Neural cell (in vitro differentiated cells): ENCODE measurements at regions not wholly inside any gene's neighbourhood (a gene's known extent, or its start where the extent isn't known, plus 50 kb on each side); places are given as distances from the start of the nearest gene placed in this dataset.

ENCODE experiments used
- H2AFZ ChIP-seq: fragments of 200-600, 300-800 bp; sonication (generic), shearing (Covaris generic); 2 replicates; pipeline ENCODE4 v1.6.0; 2014; ENCODE audit warnings: low read depth, mild to moderate bottlenecking, antibody characterized with exemption, low read length, moderate library complexity
- H3F3A ChIP-seq: fragments of 200-600 bp; shearing (Covaris generic); 2 replicates; pipeline ENCODE4 v1.6.1; 2016; ENCODE audit warnings: mild to moderate bottlenecking, moderate library complexity, mixed read lengths, antibody characterized with exemption, low read length; ENCODE audit not compliant: insufficient read depth, poor library complexity, severe bottlenecking
- H3K27ac ChIP-seq: fragments of 200-600, 300-800 bp; sonication (generic), shearing (Covaris generic); 2 replicates; pipeline ENCODE4 v1.5.1; 2014; ENCODE audit warnings: mild to moderate bottlenecking, low read length, moderate library complexity
- H3K27me3 ChIP-seq: fragments of 300-800, 200-600 bp; sonication (generic), shearing (Covaris generic); 2 replicates; pipeline ENCODE4 v1.6.0; 2014; ENCODE audit warnings: mild to moderate bottlenecking, low read depth, low read length, moderate library complexity; ENCODE audit not compliant: insufficient read depth
- H3K36me3 ChIP-seq: fragments of 300-800, 200-600 bp; sonication (generic), shearing (Covaris generic); 2 replicates; pipeline ENCODE4 v1.5.1; 2014; ENCODE audit warnings: mild to moderate bottlenecking, antibody characterized with exemption, low read length, moderate library complexity; ENCODE audit not compliant: insufficient read depth
- H3K4me2 ChIP-seq: fragments of 300-800, 200-600 bp; sonication (generic), shearing (Covaris generic); 2 replicates; pipeline ENCODE4 v1.6.0; 2014; ENCODE audit warnings: mild to moderate bottlenecking, low read length
- H3K4me3 ChIP-seq: fragments of 300-800, 200-600 bp; sonication (generic), shearing (Covaris generic); 2 replicates; pipeline ENCODE4 v1.5.1; 2014; ENCODE audit warnings: mild to moderate bottlenecking, low read length, moderate library complexity
- H3K79me2 ChIP-seq: fragments of 200-600 bp; shearing (Covaris generic); replicated peaks from 2 replicates; pipeline ENCODE4 v1.6.0; 2014; ENCODE audit warnings: mild to moderate bottlenecking, low read length, moderate library complexity; ENCODE audit not compliant: insufficient read depth
- H3K9ac ChIP-seq: fragments of 300-800, 200-600 bp; sonication (generic), shearing (Covaris generic); 2 replicates; pipeline ENCODE4 v1.6.1; 2016; ENCODE audit warnings: mild to moderate bottlenecking, low read length, mixed read lengths
- H3K9me2 ChIP-seq: fragments of 200-600 bp; shearing (Covaris generic); 2 replicates; pipeline ENCODE4 v1.6.1; 2016; ENCODE audit warnings: mild to moderate bottlenecking, low read length, mixed read lengths; ENCODE audit not compliant: insufficient read depth
- H3K9me3 ChIP-seq: fragments of 200-600, 300-800 bp; sonication (generic), shearing (Covaris generic); 2 replicates; pipeline ENCODE4 v1.6.1; 2016; ENCODE audit warnings: mild to moderate bottlenecking, mixed run types, low read length, moderate library complexity, mixed read lengths
- H4K20me1 ChIP-seq: fragments of 200-600 bp; shearing (Covaris generic); 2 replicates; pipeline ENCODE4 v1.6.1; 2016; ENCODE audit warnings: mild to moderate bottlenecking, mixed run types; ENCODE audit not compliant: insufficient read depth
- CTCF ChIP-seq: fragments of 450-650 bp; IDR thresholded peaks from 2 replicates; pipeline ENCODE4 v1.5.1; 2014; ENCODE audit warnings: antibody characterized with exemption, mild to moderate bottlenecking, moderate library complexity; ENCODE audit not compliant: poor library complexity, severe bottlenecking
- EP300 ChIP-seq: fragments of 450-650 bp; conservative IDR thresholded peaks from 2 replicates; pipeline ENCODE4 v1.6.1; 2014; ENCODE audit warnings: antibody characterized with exemption, mild to moderate bottlenecking, moderate library complexity; ENCODE audit not compliant: poor library complexity, severe bottlenecking
- EZH2 ChIP-seq: fragments of 200-600, 300-800 bp; shearing (Covaris generic), sonication (generic); IDR thresholded peaks from 2 replicates; pipeline ENCODE4 v1.6.1; 2014; ENCODE audit warnings: antibody characterized with exemption, low read length, borderline replicate concordance, mild to moderate bottlenecking; ENCODE audit not compliant: insufficient read depth, poor library complexity, severe bottlenecking
- MXI1 ChIP-seq: fragments of 450-650 bp; conservative IDR thresholded peaks from 2 replicates; pipeline ENCODE4 v1.6.1; 2014; ENCODE audit warnings: antibody characterized with exemption, mild to moderate bottlenecking; ENCODE audit not compliant: poor library complexity, severe bottlenecking
- POLR2AphosphoS5 ChIP-seq: IDR thresholded peaks from 2 replicates; pipeline ENCODE4 v1.6.1; 2012
- RAD21 ChIP-seq: fragments of 450-650 bp; conservative IDR thresholded peaks from 2 replicates; pipeline ENCODE4 v1.6.1; 2014; ENCODE audit warnings: antibody characterized with exemption, mild to moderate bottlenecking, moderate library complexity
- REST ChIP-seq: IDR thresholded peaks from 2 replicates; pipeline ENCODE4 v1.6.1; 2012; ENCODE audit warnings: borderline replicate concordance
- SMC3 ChIP-seq: fragments of 450-650 bp; conservative IDR thresholded peaks from 2 replicates; pipeline ENCODE4 v1.6.1; 2014; ENCODE audit warnings: antibody characterized with exemption, mild to moderate bottlenecking, moderate library complexity; ENCODE audit not compliant: poor library complexity
- TAF1 ChIP-seq: IDR thresholded peaks from 2 replicates; pipeline ENCODE4 v1.6.1; 2012; ENCODE audit warnings: low read depth

- no peaks in the 10 kb centered on the region for H3K79me2 ChIP-seq
- no peak overlapping the region for H3K27ac ChIP-seq
- no peaks in the 10 kb centered on the region for H3K36me3 ChIP-seq
- H3K9me3 ChIP-seq: no peaks in the 10 kb centered on the region
- H4K20me1 ChIP-seq: no peaks in the 10 kb centered on the region
- H3K9ac ChIP-seq: no peak overlapping the region
- no peaks in the 10 kb centered on the region for H3K27me3 ChIP-seq
- no peak overlapping the region for H2AFZ ChIP-seq
- TF ChIP-seq REST (no peak), TAF1 (no peak), RAD21 (no peak), CTCF (no peak), EZH2 (no peak), SMC3 (no peak), MXI1 (no peak), POLR2AphosphoS5 (no peak), EP300 (no peak)
- H3K4me3 ChIP-seq: no peak overlapping the region
- no peaks in the 10 kb centered on the region for H3F3A ChIP-seq
- no peak overlapping the region for H3K4me2 ChIP-seq
- H3K9me2 ChIP-seq: no peaks in the 10 kb centered on the region
These were observed 587.5 kb downstream of the TUSC7 start for GRCh38 chr3:117297065-117297464.

GRCh38 chr3:117297541-117297940 lies 588.0 kb downstream of the TUSC7 start:
- Histone ChIP-seq H3K9ac (no peak overlapping the region), H3K4me3 (no peak overlapping the region), H3K27ac (peak overlapping the region; percentile 23), H3K9me3 (no peaks in the 10 kb centered on the region), H3F3A (no peaks in the 10 kb centered on the region), H3K36me3 (no peaks in the 10 kb centered on the region), H3K9me2 (no peaks in the 10 kb centered on the region), H2AFZ (no peak overlapping the region), H3K4me2 (no peak overlapping the region), H3K79me2 (no peaks in the 10 kb centered on the region), H4K20me1 (no peaks in the 10 kb centered on the region), H3K27me3 (no peaks in the 10 kb centered on the region)
- TF ChIP-seq TAF1 (no peak), SMC3 (no peak), CTCF (no peak), EP300 (no peak)
